H1 (cell line): ENCODE measurements at regions not wholly inside any gene's neighbourhood (a gene's known extent, or its start where the extent isn't known, plus 50 kb on each side); places are given as distances from the start of the nearest gene placed in this dataset.

Experiments used
- CTCF ChIA-PET: fragments of 300-600 bp; sonication (Branson Sonifier 250); formaldehyde crosslinking; loops from one replicate; lab custom pipeline; 2021; ENCODE audit not compliant: partially characterized antibody; lab: Charles Lee
- POLR2A ChIA-PET: fragments of 300-600 bp; sonication (Branson Sonifier 250); formaldehyde crosslinking; loops from one replicate; lab custom pipeline; 2021; ENCODE audit warnings: inconsistent platforms; ENCODE audit not compliant: partially characterized antibody; lab: Charles Lee
- DNase-seq, 2 experiments: peaks; one replicate each; pipeline versions ENCODE4 v3.0.0 to v3.0.0-alpha.2; 2010 to 2022; ENCODE audit warnings: low spot score in 2 of 2, low read depth in 1 of 2, mixed read lengths in 1 of 2
- FAIRE-seq: peaks from 2 replicates; lab custom pipeline; 2011; peaks lifted over from hg19 to GRCh38; lab: Jason Lieb, UNC
- H2AFZ ChIP-seq: 2 replicates; pipeline ENCODE4 v1.8.1; 2012; ENCODE audit warnings: low read length, inconsistent platforms
- H2AK5ac ChIP-seq: 2 replicates; pipeline ENCODE4 v1.6.1; 2013; ENCODE audit warnings: low read depth, low read length
- H2BK120ac ChIP-seq: replicated peaks from 2 replicates; pipeline ENCODE3; 2013; ENCODE audit warnings: low read depth, low read length, inconsistent platforms
- H2BK12ac ChIP-seq: 2 replicates; pipeline ENCODE4 v1.6.1; 2013; ENCODE audit warnings: low read depth, low read length
- H2BK15ac ChIP-seq: 2 replicates; pipeline ENCODE4 v1.6.1; 2013; ENCODE audit warnings: low read length
- H2BK20ac ChIP-seq: 2 replicates; pipeline ENCODE4 v1.6.1; 2013; ENCODE audit warnings: low read length
- H2BK5ac ChIP-seq: 2 replicates; pipeline ENCODE4 v1.6.1; 2013; ENCODE audit warnings: low read depth, low read length
- H3K14ac ChIP-seq: 2 replicates; pipeline ENCODE4 v1.6.1; 2013; ENCODE audit warnings: inconsistent platforms; ENCODE audit not compliant: insufficient read length
- H3K18ac ChIP-seq: 2 replicates; pipeline ENCODE4 v1.6.1; 2013; ENCODE audit warnings: low read length; ENCODE audit errors: extremely low read depth
- H3K23ac ChIP-seq: 2 replicates; pipeline ENCODE4 v1.6.1; 2013; ENCODE audit warnings: inconsistent platforms; ENCODE audit not compliant: insufficient read length
- H3K23me2 ChIP-seq: 2 replicates; pipeline ENCODE4 v1.6.1; 2013; ENCODE audit warnings: low read depth, low read length
- H3K27ac ChIP-seq: 2 replicates; pipeline ENCODE4 v1.6.1; 2011; ENCODE audit warnings: low read depth, low read length, inconsistent platforms
- H3K27me3 ChIP-seq, 4 experiments: replicated peaks in 1 of 4; 1 replicate in 1 of 4; 2 replicates in 3 of 4; pipeline versions ENCODE4 v1.6.1 to v1.8.1; 2011 to 2013; ENCODE audit warnings: low read length in 3 of 4, mild to moderate bottlenecking in 3 of 4, inconsistent platforms in 2 of 4, mixed read lengths in 2 of 4, moderate library complexity in 1 of 4; ENCODE audit not compliant: control insufficient read depth in 3 of 4, insufficient read depth in 3 of 4; ENCODE audit errors: extremely low read depth in 1 of 4
- H3K36me3 ChIP-seq, 4 experiments: 2 replicates each; pipeline versions ENCODE4 v1.6.1 to v1.8.1; 2011 to 2013; ENCODE audit warnings: mild to moderate bottlenecking in 4 of 4, low read length in 3 of 4, moderate library complexity in 2 of 4, control low read depth in 1 of 4, inconsistent platforms in 1 of 4; ENCODE audit not compliant: insufficient read depth in 4 of 4, control insufficient read depth in 2 of 4
- H3K4ac ChIP-seq: replicated peaks from 2 replicates; pipeline ENCODE3; 2013; ENCODE audit warnings: low read length, low read depth, mixed read lengths, inconsistent platforms; ENCODE audit not compliant: insufficient read length
- H3K4me1 ChIP-seq, 4 experiments: replicated peaks in 1 of 4; 1 replicate in 1 of 4; 2 replicates in 3 of 4; pipeline versions ENCODE4 v1.6.1 to v1.8.1; 2011 to 2013; ENCODE audit warnings: low read length in 3 of 4, inconsistent platforms in 2 of 4, mixed read lengths in 1 of 4; ENCODE audit not compliant: insufficient read depth in 4 of 4, control insufficient read depth in 3 of 4
- H3K4me2 ChIP-seq, 2 experiments: 2 replicates each; pipeline versions ENCODE4 v1.6.1 to v1.8.1; 2011 to 2013; ENCODE audit warnings: low read depth in 2 of 2, low read length in 2 of 2, control low read depth in 1 of 2, inconsistent platforms in 1 of 2, mild to moderate bottlenecking in 1 of 2; ENCODE audit not compliant: insufficient read depth in 1 of 2
- H3K4me3 ChIP-seq, 4 experiments: fragments of 200-600, 300-600 bp in 1 of 4; sonication (generic), shearing (Covaris generic), sonication (Bioruptor Twin) in 1 of 4; 2 replicates each; pipeline versions ENCODE4 v1.5.1 to v1.8.1; 2011 to 2016; ENCODE audit warnings: low read length in 4 of 4, low read depth in 3 of 4, control low read depth in 2 of 4, inconsistent platforms in 2 of 4, mild to moderate bottlenecking in 2 of 4, mixed read lengths in 1 of 4, moderate library complexity in 1 of 4; ENCODE audit not compliant: insufficient read depth in 2 of 4; ENCODE audit errors: extremely low read depth in 1 of 4
- H3K56ac ChIP-seq: replicated peaks from 2 replicates; pipeline ENCODE3; 2013; ENCODE audit warnings: low read depth, mild to moderate bottlenecking, mixed read lengths, low read length, inconsistent platforms; ENCODE audit not compliant: insufficient read length
- H3K79me1 ChIP-seq: 2 replicates; pipeline ENCODE4 v1.6.1; 2013; ENCODE audit warnings: low read depth, low read length, control low read depth
- H3K79me2 ChIP-seq, 2 experiments: 2 replicates each; pipeline versions ENCODE4 v1.6.1 to v1.8.1; 2012 to 2013; ENCODE audit warnings: low read length in 2 of 2, mild to moderate bottlenecking in 2 of 2, inconsistent platforms in 1 of 2; ENCODE audit not compliant: insufficient read depth in 2 of 2, control insufficient read depth in 1 of 2
- H3K9ac ChIP-seq, 4 experiments: replicated peaks in 1 of 4; 1 replicate in 1 of 4; 2 replicates in 3 of 4; pipeline versions ENCODE4 v1.6.1 to v1.8.1; 2011 to 2013; ENCODE audit warnings: low read depth in 3 of 4, low read length in 3 of 4, control low read depth in 2 of 4, mild to moderate bottlenecking in 2 of 4, moderate library complexity in 2 of 4, inconsistent platforms in 1 of 4; ENCODE audit errors: extremely low read depth in 1 of 4
- H3K9me3 ChIP-seq, 2 experiments: 2 replicates each; pipeline versions ENCODE4 v1.6.1 to v1.8.1; 2012 to 2013; ENCODE audit warnings: mild to moderate bottlenecking in 2 of 2, moderate library complexity in 2 of 2, control low read depth in 1 of 2, inconsistent platforms in 1 of 2, low read depth in 1 of 2, low read length in 1 of 2, mixed read lengths in 1 of 2; ENCODE audit not compliant: insufficient read depth in 2 of 2
- H4K20me1 ChIP-seq, 2 experiments: replicated peaks in 1 of 2; 2 replicates each; pipeline versions ENCODE3 to v1.8.1; 2011 to 2013; ENCODE audit warnings: inconsistent platforms in 2 of 2, low read length in 2 of 2, mild to moderate bottlenecking in 1 of 2; ENCODE audit not compliant: insufficient read depth in 2 of 2, control insufficient read depth in 1 of 2
- H4K5ac ChIP-seq: 2 replicates; pipeline ENCODE4 v1.6.1; 2013; ENCODE audit warnings: low read length, low read depth, mixed read lengths, inconsistent platforms; ENCODE audit not compliant: insufficient read length
- H4K8ac ChIP-seq: 2 replicates; pipeline ENCODE4 v1.8.0; 2013; ENCODE audit warnings: mild to moderate bottlenecking, moderate library complexity, low read length, inconsistent platforms; ENCODE audit not compliant: insufficient read depth; ENCODE audit errors: extremely low read depth
- H4K91ac ChIP-seq: replicated peaks from 2 replicates; pipeline ENCODE3; 2013; ENCODE audit warnings: low read length, mixed read lengths, inconsistent platforms; ENCODE audit not compliant: insufficient read length
- BCL11A ChIP-seq, 2 experiments: IDR thresholded peaks; one replicate each; pipeline ENCODE4 v1.6.1; 2011; ENCODE audit warnings: low read depth in 2 of 2, low read length in 2 of 2, mild to moderate bottlenecking in 2 of 2
- CTBP2 ChIP-seq: IDR thresholded peaks from 2 replicates; pipeline ENCODE4 v1.7.0; 2011; ENCODE audit warnings: borderline replicate concordance, mild to moderate bottlenecking, moderate library complexity, mixed read lengths, low read length; ENCODE audit not compliant: insufficient read depth, insufficient read length
- GTF2F1 ChIP-seq: IDR thresholded peaks from 2 replicates; pipeline ENCODE4 v1.6.1; 2012; ENCODE audit warnings: low read depth, low read length, improper control_type of control experiment, borderline replicate concordance
- JUND ChIP-seq: IDR thresholded peaks from 2 replicates; pipeline ENCODE4 v1.6.1; 2011; ENCODE audit warnings: mild to moderate bottlenecking, improper control_type of control experiment, low read length
- KDM5A ChIP-seq: fragments of 200-600 bp; IDR thresholded peaks from 2 replicates; pipeline ENCODE4 v1.7.1; 2012; ENCODE audit warnings: mild to moderate bottlenecking, low read length, inconsistent platforms, mixed read lengths
- MAFK ChIP-seq: IDR thresholded peaks from 2 replicates; pipeline ENCODE4 v1.6.1; 2012; ENCODE audit warnings: low read depth, mild to moderate bottlenecking, improper control_type of control experiment, low read length
- POLR2A ChIP-seq, 2 experiments: IDR thresholded peaks; 1 replicate in 1 of 2; 2 replicates in 1 of 2; pipeline ENCODE4 v1.6.1; 2011; ENCODE audit warnings: low read depth in 2 of 2, low read length in 2 of 2, mild to moderate bottlenecking in 2 of 2; ENCODE audit errors: control extremely low read depth in 1 of 2
- RXRA ChIP-seq: IDR thresholded peaks from 2 replicates; pipeline ENCODE4 v1.6.1; 2011; ENCODE audit warnings: low read depth, mild to moderate bottlenecking, low read length, moderate library complexity; ENCODE audit not compliant: insufficient read depth
- SIN3A ChIP-seq, 2 experiments: IDR thresholded peaks in 1 of 2; conservative IDR thresholded peaks in 1 of 2; 2 replicates each; pipeline ENCODE4 v1.6.1; 2011 to 2012; ENCODE audit warnings: low read length in 2 of 2, improper control_type of control experiment in 1 of 2, low read depth in 1 of 2, mild to moderate bottlenecking in 1 of 2
- SIX5 ChIP-seq: IDR thresholded peaks from 2 replicates; pipeline ENCODE4 v1.6.1; 2011; ENCODE audit warnings: mild to moderate bottlenecking, low read depth, low read length
- TEAD4 ChIP-seq: IDR thresholded peaks from 2 replicates; pipeline ENCODE4 v1.6.1; 2012; ENCODE audit warnings: low read depth, low read length, inconsistent platforms, mixed read lengths
- YY1 ChIP-seq: IDR thresholded peaks from 2 replicates; pipeline ENCODE4 v1.6.1; 2011; ENCODE audit warnings: low read depth, mild to moderate bottlenecking, low read length
- WGBS, 2 experiments: shearing (Covaris generic) in 1 of 2; methylation state at CpG; one replicate each; pipeline versions ENCODE4 v1.1.6 to v1.1.7; 2013 to 2015; ENCODE audit warnings: low lambda C conversion rate in 2 of 2, mixed read lengths in 2 of 2, inconsistent platforms in 1 of 2, low coverage in 1 of 2, missing lambda C conversion rate in 1 of 2; ENCODE audit not compliant: insufficient replicate concordance in 2 of 2, insufficient coverage in 1 of 2, insufficient read length in 1 of 2; ENCODE audit errors: extremely low coverage in 1 of 2, missing lambda C conversion rate in 1 of 2; 5-methylcytosine and 5-hydroxymethylcytosine counted together

- Histone ChIP-seq H3K4me1 (peaks cover 0 to 10% (median 4%) of the 10 kb centered on the region in 4 experiments; a peak in 4 of 7 replicates), H2AFZ (no peak overlapping the region), H4K20me1 (no peaks in the 10 kb centered on the region), H3K79me2 (no peaks in the 10 kb centered on the region), H3K4me2 (no peak overlapping the region), H3K36me3 (no peaks in the 10 kb centered on the region), H3K79me1 (no peaks in the 10 kb centered on the region), H3K14ac (no peak overlapping the region), H4K91ac (no peak overlapping the region), H2BK20ac (no peak overlapping the region), H3K27ac (no peak overlapping the region), H3K9me3 (no peaks in the 10 kb centered on the region), H3K9ac (no peak overlapping the region), H2BK5ac (no peak overlapping the region), H2AK5ac (no peak overlapping the region), H4K5ac (no peak overlapping the region), H3K27me3 (no peaks in the 10 kb centered on the region), H2BK120ac (no peak overlapping the region), H3K4me3 (no peak overlapping the region), H4K8ac (no peak overlapping the region), H3K56ac (no peak overlapping the region), H2BK12ac (no peak overlapping the region), H3K18ac (no peak overlapping the region), H2BK15ac (no peak overlapping the region), H3K23ac (no peak overlapping the region), H3K4ac (no peak overlapping the region), H3K23me2 (no peaks in the 10 kb centered on the region)
- DNase-seq = no peak
- CTCF ChIA-PET = interaction anchor here (0.6 to 1.2 kb wide), 2 partner anchors 11 to 353 kb away, joined by 3 to 5 read pairs; no protein-coding TSS in a partner anchor
- WGBS, 2 experiments = 87% methylated on average over 2 of the region's 2 CpGs; no CpG with 5 or more reads in 1 of the 2 experiments
- FAIRE-seq = no peak
- POLR2A ChIA-PET = no interaction called here
- TF ChIP-seq BCL11A (IDR thresholded peaks at IDR 0.05; ENCODE audit: low read depth in 2 of 2, low read length in 2 of 2) = no peak
- TF ChIP-seq GTF2F1 = no peak
- TF ChIP-seq TEAD4 = no peak
- TF ChIP-seq KDM5A = no peak
- no peak for TF ChIP-seq YY1
- TF ChIP-seq MAFK = no peak
- no peak for TF ChIP-seq CTBP2
- TF ChIP-seq SIX5 = no peak
- TF ChIP-seq JUND = no peak
- no peak for TF ChIP-seq SIN3A (conservative IDR thresholded peaks at IDR 0.05 in 1 of 2, IDR thresholded peaks at IDR 0.05 in 1 of 2; ENCODE audit: low read depth in 1 of 2, low read length in 2 of 2)
- no peak for TF ChIP-seq POLR2A (IDR thresholded peaks at IDR 0.05; ENCODE audit: control extremely low read depth in 1 of 2, low read depth in 2 of 2, low read length in 2 of 2)
- no peak for TF ChIP-seq RXRA
These were observed 424.6 kb upstream of the CADM1 start for GRCh38 chr11:115928811-115929210.
